Ovary (tissue), 3 donors: ENCODE measurements at regions not wholly inside any gene's neighbourhood (a gene's known extent, or its start where the extent isn't known, plus 50 kb on each side); places are given as distances from the start of the nearest gene placed in this dataset.

ENCODE experiments used
- CTCF ChIP-seq, 3 donors: fragments of 450-650 bp in 2 of 3; fragments of 200-600 bp in 1 of 3; IDR thresholded peaks; one replicate each; pipeline versions ENCODE4 v1.5.1 to v1.8.0; 2016 to 2022; ENCODE audit warnings: antibody characterized with exemption in 3 of 3, mild to moderate bottlenecking in 1 of 3
- EP300 ChIP-seq: sonication (generic); formaldehyde crosslinking; IDR thresholded peaks from one replicate; pipeline ENCODE4 v1.6.1; 2017; ENCODE audit warnings: antibody characterized with exemption
- POLR2A ChIP-seq: fragments of 450-650 bp; IDR thresholded peaks from one replicate; pipeline ENCODE4 v1.6.1; 2017; ENCODE audit warnings: antibody characterized with exemption, mild to moderate bottlenecking, moderate library complexity
- donor health status: DM: no; HTN: no; CAD: no.

DNA sequence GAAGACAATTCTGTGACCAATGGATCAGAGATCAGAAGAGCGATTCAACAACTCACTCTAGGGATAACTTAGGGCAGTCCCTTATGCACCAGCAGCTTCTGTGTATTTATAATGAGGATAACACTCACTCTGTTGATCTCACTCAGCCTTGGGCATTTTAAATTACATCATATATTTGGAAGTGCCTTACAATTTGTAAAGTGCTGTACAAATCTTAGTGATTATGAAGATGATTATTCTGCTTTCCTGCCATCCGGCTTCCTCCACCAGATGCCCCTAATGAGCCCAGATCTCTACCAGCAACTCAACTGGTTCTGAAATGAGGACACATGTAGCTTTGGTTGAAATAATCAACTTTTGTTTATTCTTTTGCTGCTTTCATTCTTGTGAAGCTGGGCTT, 105.3 kb downstream of the PCSK1 start:
- no peak for TF ChIP-seq CTCF (IDR thresholded peaks at IDR 0.05)
- no peak for TF ChIP-seq POLR2A
- TF ChIP-seq EP300: no peak
